GM21360 (cell line): ENCODE measurements at regions not wholly inside any gene's neighbourhood (a gene's known extent, or its start where the extent isn't known, plus 50 kb on each side); places are given as distances from the start of the nearest gene placed in this dataset.
"Not testable (repeated sequence)": the region's sequence is repeated elsewhere in the genome, so short reads cannot be mapped to it uniquely, and the experiment has no call there.

Source experiments
- ATAC-seq: cut with Tn5 transposase; IDR thresholded peaks from one replicate; pipeline ENCODE4 v1.9.1; 2021; ENCODE audit warnings: mild to moderate bottlenecking, moderate library complexity; ENCODE audit not compliant: unreplicated experiment

DNA sequence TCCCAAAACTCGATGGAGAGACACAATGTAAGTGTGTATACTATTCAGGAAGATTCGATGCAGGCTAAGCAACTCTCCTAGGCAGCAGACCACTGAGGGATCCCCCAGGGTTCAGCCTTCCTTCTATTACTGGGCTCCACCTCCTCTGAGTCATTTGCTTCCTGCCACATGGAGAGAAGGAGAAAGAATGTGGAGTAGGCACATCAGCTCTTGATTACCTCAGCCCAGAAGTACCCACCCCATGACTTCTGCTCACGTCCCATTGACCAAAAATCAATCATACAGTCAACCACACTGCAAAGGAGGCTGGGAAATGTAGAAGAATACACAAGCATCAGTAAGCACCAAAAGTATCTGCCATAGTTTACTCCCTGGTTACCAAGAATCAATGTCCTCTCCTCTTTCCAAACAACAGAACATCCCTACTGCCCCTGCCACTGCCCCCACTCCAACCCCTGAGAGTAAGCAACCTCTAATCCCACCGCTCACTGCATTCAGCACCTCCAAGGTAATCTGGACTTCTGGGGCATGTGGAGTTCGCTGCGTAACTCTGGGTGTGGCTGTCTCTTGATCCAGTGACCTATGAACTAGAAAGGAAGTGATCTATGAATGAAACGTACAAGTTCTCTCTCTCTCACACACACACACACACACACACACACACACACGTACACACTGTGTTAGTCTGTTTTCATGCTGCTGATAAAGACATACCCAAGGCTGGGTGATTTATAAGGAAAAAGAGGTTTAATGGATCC lies 91.2 kb upstream of the C1QTNF7 start:
- ATAC-seq = no peak

DNA sequence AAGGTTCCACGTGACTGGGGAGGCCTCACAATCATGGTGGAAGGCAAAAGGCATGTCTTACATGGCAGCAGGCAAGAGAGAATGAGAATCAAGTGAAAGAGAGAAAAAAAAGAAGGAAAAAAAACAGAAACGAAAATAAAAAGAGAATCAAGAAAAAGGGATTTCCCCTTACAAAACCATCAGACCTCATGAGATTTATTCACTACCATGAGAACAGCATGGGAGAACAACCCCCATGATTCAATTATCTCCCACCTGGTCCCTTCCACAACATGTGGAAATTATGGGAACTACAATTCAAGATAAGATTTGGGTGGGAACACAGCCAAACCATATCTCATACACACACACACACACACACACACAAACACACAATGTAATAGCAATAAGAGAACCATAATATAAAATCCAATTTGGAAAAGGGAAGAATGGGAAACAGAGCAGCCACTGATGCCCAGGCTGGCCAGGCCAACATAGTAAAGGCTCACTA lies 90.6 kb upstream of the C1QTNF7 start:
- ATAC-seq = not testable (repeated sequence)

DNA sequence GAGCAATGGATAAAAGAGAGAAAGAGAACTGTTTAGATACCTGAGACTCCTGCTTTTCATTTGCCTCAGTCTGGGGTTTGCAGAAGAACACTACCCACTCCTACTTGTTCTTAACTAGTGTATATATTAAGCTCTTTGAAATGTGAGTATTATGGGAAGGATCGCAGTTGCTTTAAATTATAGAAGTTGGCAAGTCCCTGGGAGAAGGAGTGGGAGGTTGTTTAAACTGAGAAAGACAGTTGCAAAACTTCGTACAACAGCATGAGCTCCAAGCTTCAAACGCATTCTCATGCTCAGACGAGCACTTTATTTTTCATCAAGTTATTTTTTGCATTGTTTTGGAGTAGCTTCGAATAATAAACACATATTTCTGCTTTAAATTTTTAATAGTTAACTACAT lies 88.1 kb upstream of the C1QTNF7 start:
- no peak for ATAC-seq

DNA sequence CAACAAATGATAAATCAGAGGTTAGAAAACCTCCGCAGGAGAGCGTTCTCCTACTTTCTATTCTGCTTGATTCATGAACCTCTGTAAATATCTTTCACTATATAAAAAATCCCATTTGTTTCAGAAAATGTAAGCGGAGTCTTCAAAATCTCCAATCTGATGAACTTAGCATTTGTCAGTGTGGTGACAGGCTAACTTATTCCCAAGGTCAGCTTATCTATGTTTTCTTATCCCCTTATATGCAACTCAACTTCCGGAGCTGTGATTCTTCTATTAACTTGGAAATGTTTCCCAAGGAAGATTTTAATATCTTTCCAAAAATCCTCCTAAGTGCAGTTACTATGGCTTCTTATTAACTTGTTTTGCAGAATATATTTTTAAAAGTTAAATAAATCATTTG lies 87.5 kb upstream of the C1QTNF7 start:
- no peak for ATAC-seq

DNA sequence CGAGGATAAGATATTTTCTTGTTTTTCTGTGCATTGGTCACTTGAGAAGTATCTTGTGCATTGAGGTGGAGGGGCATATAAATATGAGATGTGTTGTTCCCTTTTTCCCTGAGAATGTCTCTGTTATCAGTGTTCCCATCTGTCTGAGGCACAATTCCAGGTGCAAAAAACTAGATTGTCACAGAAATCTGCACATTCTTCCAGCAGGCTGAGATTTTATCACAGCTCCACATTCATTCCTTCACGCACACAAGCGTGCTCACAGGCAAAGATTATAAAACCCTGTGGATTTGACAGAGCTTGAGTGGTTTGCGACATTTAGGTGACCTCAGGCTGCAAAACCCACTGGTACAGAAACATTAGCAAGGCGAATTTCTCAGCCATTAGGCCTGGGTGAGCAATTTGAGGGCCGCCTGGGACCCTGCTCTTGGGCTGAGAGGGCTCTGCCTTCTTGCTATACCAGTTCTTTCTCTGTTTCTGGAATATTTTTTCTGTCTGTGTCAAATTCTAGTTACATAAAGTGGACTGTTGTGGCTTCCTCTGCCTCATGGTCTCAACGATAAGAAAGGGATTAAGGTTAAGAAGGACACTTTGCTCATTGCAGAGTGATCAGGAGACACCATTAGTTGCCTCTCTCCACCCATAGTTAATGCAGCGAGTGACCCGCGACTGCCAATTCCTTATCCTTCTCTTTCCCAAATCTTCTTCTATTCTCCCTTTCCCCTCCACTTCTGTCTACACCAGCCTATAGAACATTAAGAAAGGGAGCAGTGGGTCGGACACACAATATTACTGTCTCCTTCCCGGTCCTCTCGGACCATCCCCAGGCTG lies 86.7 kb upstream of the C1QTNF7 start:
- ATAC-seq = no peak

DNA sequence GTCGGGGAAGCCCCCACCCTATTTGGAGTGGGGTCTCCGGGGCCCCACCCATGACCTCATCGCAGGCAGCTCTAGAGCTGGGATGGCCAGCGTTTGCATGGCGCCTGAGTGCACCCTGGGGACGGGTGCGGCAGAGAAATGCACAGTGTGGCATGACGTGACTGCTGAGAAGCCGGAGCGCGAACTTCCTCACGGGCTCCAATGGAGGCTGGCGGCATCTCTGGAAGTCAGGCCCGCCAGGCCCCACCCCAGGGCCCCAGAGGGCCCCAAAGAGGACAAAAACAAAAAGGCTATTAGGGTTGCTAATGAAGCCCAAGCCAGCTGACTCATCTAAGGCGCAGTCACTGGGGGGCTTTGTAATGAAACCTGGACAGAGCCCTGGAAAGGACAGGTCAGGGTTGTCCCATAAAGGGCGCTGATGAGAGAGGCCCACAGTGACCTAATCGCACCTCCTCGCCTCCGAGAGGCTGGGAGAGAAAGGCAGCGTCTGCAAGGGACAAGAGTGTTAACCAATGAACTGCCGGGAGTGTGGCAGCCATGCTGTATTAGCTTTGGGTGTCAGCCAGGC lies 86.0 kb upstream of the C1QTNF7 start:
- no peak for ATAC-seq

DNA sequence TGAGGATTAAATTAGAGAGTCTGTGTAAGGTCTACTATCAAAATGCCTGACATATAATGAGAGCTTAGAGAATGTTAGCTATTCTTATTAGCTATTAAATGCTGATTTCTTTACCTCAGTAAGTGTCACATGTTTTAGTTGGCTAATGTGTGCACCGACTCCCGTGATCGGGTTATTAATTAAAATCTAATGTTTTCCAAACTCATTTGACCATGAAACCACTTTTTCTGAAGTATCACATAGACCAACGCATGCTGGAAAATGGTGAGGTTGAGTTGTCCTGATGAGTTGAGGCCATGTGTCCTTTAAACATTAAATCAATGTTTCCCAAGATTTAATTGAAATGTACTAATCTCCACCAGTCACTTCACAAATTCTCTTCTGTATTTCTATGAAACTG lies 84.8 kb upstream of the C1QTNF7 start:
- ATAC-seq = no peak

DNA sequence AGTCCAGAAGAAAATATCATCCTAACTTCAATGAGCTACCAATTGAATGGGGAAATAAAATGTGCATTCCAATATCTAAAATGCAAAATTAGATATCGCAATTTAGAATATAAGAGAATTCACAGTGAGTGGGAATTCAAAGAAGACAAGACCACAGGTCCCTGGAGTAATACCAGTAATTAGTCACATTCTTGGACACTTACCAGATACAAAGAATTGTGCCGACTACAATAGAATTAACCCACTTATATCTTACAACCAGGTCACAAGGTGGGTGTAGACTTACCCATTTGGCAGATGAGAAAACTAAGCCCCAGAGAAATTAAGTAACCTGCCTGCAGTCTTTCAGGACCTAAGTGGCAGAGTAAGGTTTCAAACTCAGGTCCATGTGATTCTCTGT lies 84.3 kb upstream of the C1QTNF7 start:
- ATAC-seq = no peak

DNA sequence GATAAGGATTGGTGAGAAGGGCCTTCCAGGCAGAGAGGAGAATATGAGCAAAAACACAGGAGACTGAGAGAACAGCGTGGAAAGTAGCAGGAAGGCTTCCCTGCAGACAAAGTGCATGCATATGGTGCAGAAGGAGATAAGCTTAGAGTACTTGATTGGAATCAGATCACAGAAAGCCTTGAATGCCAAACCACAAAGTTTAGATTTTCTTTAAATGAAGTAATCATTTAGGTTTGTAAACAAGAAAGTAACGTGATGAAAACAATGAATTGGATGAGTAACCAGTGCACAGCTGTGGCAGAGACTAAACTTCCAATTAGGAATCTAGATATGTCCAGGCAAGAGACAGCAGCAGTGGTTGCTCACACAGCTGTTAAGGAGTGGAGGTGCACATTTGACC lies 83.8 kb upstream of the C1QTNF7 start:
- ATAC-seq = no peak

DNA sequence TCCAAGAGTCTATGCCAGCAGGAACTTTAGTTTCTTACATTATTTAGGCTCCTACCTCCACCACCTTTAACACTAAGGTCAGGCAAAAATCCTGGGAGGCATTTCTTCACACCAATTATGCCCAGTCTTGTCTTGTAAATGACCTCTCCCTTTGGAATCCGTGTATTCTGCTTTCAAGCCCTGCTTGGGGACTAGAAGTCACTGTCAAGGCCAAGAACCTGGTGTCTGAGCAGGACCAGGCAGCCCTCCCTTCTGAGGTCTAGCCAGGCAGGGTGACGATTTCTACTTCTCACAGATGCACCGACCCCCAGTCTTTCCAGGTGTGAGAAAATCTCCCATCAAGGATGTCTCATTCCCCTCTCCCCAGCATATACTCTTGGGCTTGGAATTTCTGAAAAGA lies 82.7 kb upstream of the C1QTNF7 start:
- no peak for ATAC-seq

DNA sequence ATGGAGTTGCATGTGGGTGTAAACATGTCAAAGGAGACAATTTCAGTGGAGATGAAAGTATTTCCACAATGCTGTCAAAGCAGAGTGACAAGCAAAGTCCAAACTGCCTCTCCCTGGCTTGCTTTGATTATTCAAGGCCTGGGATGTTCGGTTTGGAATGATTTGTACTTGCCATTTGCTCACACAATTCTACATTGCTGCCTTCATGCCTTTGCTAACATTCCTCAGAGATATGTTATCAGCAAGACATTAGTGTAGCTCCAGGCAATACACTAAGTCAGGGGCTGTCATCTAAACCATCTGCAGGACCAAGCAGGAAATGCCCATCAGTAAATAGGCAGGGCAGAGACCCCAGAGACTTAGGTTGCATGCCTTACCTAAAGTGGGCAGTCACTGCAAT lies 79.6 kb upstream of the C1QTNF7 start:
- no peak for ATAC-seq

DNA sequence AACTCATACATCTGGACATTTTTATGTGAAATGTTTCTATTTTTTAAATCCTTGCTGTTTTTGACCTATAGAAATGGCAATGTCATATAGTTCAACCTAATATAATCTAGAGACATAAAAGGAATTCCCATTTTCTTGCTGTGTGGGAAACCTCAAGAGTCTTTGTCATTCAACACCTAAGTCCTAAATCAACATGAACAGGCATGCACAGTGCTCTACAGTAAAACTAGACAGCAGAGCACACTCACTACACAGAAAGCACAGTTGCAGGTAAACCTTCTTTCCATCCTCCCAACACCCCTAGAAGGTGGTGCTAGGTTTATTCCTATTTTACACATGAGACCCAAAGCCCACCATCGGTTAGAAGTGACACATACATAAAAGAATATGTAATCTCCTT lies 79.1 kb upstream of the C1QTNF7 start:
- ATAC-seq = no peak

DNA sequence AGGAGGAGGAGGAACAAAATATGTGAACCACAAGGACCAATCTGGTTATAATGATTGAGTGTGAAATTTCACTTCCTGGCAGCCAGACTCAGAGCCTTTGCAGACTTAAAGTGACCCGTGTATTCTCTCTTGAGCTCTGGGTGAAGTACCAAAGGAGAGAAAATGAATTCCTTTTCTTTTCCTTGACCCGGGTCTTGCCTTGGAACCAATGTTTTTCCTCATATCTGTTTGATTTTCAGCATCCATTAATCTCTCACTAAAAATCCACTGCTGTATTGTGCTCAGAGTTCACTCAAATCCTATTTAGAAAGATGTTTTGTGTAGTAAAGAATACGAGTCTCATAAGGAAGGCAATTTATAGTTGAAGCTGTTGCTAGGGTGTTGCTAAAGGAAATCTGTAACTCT lies 78.3 kb upstream of the C1QTNF7 start:
- no peak for ATAC-seq

DNA sequence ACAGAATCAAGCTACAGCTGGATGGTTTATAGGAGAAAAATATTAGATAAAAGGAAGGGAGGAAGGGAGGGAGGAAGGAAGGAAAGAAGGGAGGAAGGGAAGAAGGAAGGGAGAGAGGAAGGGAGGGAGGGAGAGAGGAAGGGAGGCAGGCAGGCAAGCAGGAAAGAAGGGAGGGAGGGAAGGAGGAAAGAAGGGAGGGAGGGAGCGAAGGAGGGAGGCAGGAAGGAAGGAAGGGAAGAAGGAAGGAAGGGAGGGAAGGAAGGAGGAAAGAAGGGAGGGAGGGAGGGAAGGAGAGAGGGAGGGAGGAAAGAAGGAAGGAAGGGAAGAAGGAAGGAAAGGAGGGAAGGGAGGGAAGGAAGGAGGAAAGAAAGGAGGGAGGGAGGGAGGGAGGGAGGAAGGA lies 77.9 kb upstream of the C1QTNF7 start:
- no peak for ATAC-seq

DNA sequence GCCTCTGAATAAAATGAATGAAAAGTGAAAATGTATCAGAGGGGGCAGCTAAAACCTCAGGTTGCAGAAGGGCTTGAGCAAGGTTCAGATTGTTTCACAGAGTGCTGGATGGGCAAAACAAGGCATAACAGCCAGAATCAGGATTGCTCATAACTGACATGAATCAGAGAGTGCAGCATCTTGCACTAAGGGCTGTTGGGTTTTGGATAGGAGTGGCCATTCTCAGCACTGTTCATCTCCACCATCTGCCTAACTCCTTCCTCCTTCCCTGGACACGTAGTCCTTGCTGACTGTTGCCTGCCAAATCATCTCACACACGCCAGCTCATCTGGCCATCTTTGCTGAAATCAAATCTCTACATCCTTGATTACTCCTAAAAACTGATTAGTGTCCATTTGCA lies 75.3 kb upstream of the C1QTNF7 start:
- ATAC-seq = no peak

DNA sequence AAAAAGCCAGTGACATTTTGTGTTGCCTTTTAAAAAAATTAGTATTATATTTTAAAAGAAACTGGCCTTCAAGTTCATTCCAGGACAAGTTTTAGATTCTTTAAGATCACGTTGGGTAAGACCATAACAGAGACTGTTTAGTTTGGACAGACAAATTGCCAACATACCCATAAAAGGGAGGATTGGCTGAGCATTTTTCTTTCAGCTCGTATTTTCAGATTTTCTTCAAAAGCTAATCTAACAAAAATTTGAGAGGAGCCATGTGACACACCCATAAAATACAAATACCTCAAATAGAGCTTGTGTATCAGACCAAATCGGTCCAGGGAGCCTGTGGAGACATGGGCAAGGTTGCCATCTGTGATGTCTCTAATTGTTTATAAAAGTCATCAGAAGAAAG lies 74.6 kb upstream of the C1QTNF7 start:
- ATAC-seq = no peak

DNA sequence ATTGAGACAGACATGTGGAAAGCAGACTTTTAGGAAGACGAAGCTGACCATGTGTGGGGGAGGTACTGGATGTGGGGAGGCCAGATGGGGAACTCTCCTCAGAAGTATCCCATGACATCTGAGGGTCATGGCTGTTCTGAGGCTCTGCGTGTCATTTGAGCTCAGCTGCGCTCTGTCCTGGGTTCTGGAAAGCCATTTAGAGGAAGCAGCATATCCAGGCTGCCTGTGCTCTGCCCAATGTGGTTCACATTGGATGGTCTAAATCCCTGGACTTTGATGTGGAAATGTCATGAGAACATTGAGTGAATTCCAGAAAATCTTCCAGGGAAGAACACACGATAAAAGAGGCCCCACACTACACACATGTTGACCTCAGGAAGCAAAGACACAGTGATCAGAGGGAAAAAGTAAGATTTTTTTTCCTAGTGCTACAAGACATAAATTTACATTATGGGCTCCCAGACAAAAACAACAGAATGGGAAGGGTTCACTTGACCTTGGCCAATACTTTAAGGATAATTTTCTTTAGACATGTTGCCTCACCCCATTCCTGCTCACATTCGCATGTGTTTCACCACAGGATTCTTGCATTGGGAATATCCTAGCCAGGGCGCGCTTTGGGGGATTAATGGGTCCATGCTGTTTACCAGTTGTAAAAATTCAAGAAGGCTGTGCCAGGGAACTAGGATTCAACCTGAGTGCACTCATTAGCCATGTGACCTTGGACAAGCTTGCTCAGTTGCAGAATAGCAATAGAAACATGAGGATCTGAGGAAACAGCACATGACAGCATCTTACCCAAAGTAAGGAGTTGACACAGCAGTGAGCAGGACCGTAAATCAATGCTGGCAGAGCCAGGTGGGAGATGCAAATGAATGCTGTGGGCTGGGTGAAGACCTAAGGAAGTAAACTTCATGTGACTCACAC lies 73.2 kb upstream of the C1QTNF7 start:
- ATAC-seq = no peak

DNA sequence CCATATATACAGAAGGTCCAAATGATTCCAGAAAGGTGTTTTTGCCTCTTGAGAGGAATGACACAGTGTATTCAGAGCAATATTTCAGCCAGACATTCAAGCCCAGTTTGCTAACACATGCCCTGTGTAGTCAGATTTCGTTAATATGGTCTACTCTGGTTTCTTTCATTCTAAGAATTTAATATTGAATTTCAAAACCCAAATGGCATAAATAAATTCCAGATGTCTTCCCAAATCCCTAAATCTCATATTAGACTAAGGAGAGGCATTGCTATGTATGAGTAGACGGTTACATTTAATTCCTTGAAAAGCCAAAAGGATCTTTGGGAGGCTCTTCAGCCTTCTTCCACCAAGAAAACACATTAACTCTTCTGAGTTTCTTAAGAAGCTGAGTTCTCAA lies 66.3 kb upstream of the C1QTNF7 start:
- no peak for ATAC-seq

DNA sequence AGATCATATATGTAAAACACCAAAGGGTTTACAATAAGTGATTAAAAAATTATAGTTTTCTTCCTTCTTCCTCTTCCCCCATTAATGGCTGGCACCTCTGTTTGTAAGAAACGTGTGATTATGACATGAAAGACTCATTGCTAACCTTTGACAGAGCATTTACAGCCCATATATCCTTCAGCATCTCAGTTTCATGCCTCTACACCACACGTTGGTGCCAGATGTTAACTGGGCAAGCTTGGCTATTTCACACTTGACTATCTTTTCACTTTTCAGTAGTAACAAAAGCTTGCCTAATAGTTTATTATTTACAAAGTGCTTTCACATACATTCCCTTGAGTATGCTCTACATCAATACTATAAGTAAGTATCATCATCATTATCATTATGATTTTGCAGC lies 65.3 kb upstream of the C1QTNF7 start:
- no peak for ATAC-seq

DNA sequence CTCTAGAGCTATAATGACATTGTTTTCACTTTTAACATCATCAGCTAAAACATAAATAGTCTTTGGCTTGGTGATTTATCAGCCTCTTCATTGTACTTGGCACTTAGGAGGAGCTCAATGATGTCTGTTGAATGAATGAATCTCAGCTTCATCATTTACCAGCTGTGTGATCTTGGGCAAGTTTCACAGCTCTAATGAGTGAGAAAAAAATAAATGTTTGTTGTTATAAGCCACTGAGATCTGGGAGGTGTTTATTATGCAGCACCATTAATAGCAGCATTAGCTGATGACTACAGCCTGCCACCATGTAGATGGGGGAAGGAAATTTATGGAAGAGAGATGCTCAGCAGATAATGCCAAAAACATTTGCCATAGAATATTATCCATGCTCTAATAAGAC lies 63.6 kb upstream of the C1QTNF7 start:
- no peak for ATAC-seq

DNA sequence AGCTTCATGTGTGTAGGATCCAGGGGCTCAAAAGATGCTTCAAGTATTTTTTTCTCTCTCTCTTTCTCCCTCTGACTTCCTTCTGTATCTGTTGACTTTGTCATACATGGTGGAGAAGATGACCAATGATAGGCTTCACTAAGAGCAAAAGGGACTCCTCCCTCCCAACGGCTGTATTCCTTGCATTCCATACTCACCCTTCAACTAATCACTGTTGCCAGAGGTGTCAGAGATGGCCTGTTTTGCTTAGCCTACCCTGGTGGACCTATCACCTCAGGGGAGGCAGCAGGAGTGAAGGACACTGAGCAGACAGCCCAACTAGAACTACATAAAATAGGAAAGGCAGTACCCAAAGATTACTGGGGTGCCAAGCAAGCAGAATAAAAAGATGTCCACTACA lies 62.2 kb upstream of the C1QTNF7 start:
- ATAC-seq = no peak
